Small intestine (tissue), 7 donors: ENCODE measurements at regions not wholly inside any gene's neighbourhood (a gene's known extent, or its start where the extent isn't known, plus 50 kb on each side); places are given as distances from the start of the nearest gene placed in this dataset.

Experiments
- DNase-seq, 2 donors: peaks; one replicate each; pipeline versions ENCODE4 v3.0.0 to v3.0.0-alpha.2; 2013
- FAIRE-seq: peaks from 2 replicates; lab custom pipeline; 2012; peaks lifted over from hg19 to GRCh38; lab: Jason Lieb, UNC
- H3K27ac ChIP-seq, 3 donors: one replicate each; pipeline ENCODE4 v1.5.1; 2013; ENCODE audit warnings: low read length in 2 of 3, mild to moderate bottlenecking in 2 of 3, control low read depth in 1 of 3, inconsistent platforms in 1 of 3, low read depth in 1 of 3, moderate library complexity in 1 of 3
- H3K27me3 ChIP-seq, 3 donors: one replicate each; pipeline ENCODE4 v1.6.1; 2013; ENCODE audit warnings: low read length in 3 of 3, inconsistent platforms in 1 of 3; ENCODE audit not compliant: control insufficient read depth in 3 of 3, insufficient read depth in 3 of 3
- H3K36me3 ChIP-seq, 3 donors: one replicate each; pipeline ENCODE4 v1.6.1; 2013; ENCODE audit warnings: low read length in 3 of 3, inconsistent platforms in 1 of 3, low read depth in 1 of 3, mild to moderate bottlenecking in 1 of 3, moderate library complexity in 1 of 3; ENCODE audit not compliant: control insufficient read depth in 3 of 3, insufficient read depth in 2 of 3
- H3K4me1 ChIP-seq, 3 donors: one replicate each; pipeline ENCODE4 v1.6.1; 2013; ENCODE audit warnings: low read length in 2 of 3, inconsistent platforms in 1 of 3, low read depth in 1 of 3, mild to moderate bottlenecking in 1 of 3, moderate library complexity in 1 of 3; ENCODE audit not compliant: control insufficient read depth in 3 of 3, insufficient read depth in 2 of 3
- H3K4me3 ChIP-seq, 3 donors: one replicate each; pipeline ENCODE4 v1.5.1; 2013; ENCODE audit warnings: low read length in 3 of 3, control low read depth in 1 of 3, inconsistent platforms in 1 of 3, low read depth in 1 of 3, mild to moderate bottlenecking in 1 of 3, moderate library complexity in 1 of 3
- H3K9me3 ChIP-seq, 2 donors: one replicate each; pipeline ENCODE4 v1.6.1; 2013; ENCODE audit warnings: low read depth in 1 of 2, low read length in 1 of 2; ENCODE audit not compliant: control insufficient read depth in 2 of 2, insufficient read depth in 1 of 2
- WGBS, 3 donors: extraction: QIAGEN DNeasy Blood & Tissue Kit; methylation state at CpG; one replicate each; pipeline ENCODE4 v1.1.7; 2013; 5-methylcytosine and 5-hydroxymethylcytosine counted together
- donor health status: healthy with polysubstance abuse.
- donor health status: control.
- donor health status: control.
- donor health status: Bipolar disorder and iron deficiency.
- donor health status: healthy.

DNA sequence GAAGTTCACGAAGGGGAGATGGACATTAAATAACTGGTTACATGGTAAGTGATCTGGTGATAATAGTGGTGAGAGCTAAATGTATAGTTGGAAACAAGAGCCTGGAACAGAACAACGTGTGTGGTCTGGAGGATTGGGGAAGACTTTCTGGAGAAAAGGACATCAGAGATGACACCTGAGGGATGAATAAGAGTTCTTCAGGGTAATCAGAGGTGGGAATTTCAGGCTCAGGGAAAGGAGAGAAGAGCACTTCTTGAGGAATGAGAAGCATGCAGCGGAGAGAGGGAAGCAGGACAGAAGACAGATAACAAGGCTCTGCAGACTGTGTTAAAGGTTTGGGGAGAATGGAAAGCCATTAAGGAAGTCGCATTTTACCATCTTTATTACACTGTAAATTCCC is 450.7 kb downstream of the TNS1 start:
- 67 to 86% (median 74%) methylated on average over 4 of the region's 4 CpGs for WGBS, 3 donors

DNA sequence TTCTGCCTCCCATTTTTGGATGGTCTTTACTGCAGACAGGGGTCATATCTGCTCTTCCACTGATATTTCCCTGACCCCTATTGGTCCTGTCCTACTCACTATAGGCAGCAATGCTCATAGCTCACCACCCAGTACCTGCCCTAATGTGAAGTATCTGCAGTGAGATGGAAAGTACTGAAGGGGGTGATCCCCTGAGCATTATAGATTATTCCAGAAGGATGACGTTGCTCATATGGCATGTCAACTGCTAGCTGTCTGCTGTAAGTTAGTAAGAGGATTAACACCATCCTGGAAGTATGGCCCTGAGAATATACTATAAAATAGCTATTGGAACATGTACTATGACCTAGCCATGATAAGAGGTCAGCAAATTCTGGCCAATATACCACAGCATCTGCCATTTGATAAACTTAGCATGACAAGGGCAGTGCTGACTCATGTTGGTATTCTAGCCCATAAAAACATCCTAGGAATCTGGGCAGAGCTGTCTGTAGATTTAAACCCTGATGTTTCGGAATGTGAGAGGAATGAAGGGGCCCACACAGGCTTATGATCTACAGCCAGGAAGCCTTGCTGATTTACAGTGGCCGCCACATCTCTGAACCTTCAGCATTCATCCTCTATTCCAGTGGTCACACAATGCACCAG is 451.4 kb downstream of the TNS1 start:
- Histone ChIP-seq H3K36me3 (no peaks in the 10 kb centered on the region), H3K27me3 (no peaks in the 10 kb centered on the region), H3K4me3 (no peak overlapping the region), H3K9me3 (no peaks in the 10 kb centered on the region), H3K27ac (no peak overlapping the region), H3K4me1 (no peaks in the 10 kb centered on the region)
- WGBS, 3 donors: 60 to 71% (median 71%) methylated on average over 3 of the region's 3 CpGs
- DNase-seq (peak in 1 of 2 donors; percentile 16), FAIRE-seq (no peak)

More for the DNA sequence above, 450.7 kb downstream of the TNS1 start:
- H3K27me3 ChIP-seq: no peaks in the 10 kb centered on the region
- H3K4me1 ChIP-seq: no peaks in the 10 kb centered on the region
- no peaks in the 10 kb centered on the region for H3K36me3 ChIP-seq
- H3K9me3 ChIP-seq: no peaks in the 10 kb centered on the region
- H3K4me3 ChIP-seq: no peak overlapping the region
- no peak overlapping the region for H3K27ac ChIP-seq
- FAIRE-seq (no peak), DNase-seq (no peak)

- no peak overlapping the region for H3K27ac ChIP-seq
- H3K36me3 ChIP-seq: no peaks in the 10 kb centered on the region
- DNase-seq (no peak), FAIRE-seq (no peak)
- H3K4me3 ChIP-seq: no peak overlapping the region
- WGBS, 3 donors: 53 to 74% (median 73%) methylated on average over 2 of the region's 2 CpGs
- no peaks in the 10 kb centered on the region for H3K4me1 ChIP-seq
- H3K9me3 ChIP-seq: no peaks in the 10 kb centered on the region
- H3K27me3 ChIP-seq: no peaks in the 10 kb centered on the region
Measured at GRCh38 chr2:217539126-217539525, 463.7 kb downstream of the TNS1 start.

DNA sequence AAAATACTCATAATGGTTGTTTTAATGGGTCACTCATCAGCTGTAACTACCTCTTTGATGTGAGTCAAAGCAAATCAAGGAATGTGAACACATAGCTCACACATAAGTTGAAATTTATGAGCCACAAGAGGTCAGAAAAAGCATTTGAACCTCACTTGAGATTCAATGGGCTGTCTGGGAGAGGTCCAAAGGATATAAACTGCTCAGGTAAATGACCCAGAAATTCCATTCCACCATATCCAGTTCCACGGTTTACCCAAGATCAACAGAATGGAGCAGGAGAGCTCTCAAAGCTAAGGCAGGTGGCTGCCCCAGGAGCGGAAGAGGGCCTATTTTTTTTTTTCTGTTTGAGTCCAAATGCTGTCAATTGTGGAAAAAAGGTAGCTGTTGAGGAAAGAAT is 464.1 kb downstream of the TNS1 start:
- DNase-seq (no peak), FAIRE-seq (no peak)
- H3K9me3 ChIP-seq: no peaks in the 10 kb centered on the region
- H3K4me1 ChIP-seq: no peaks in the 10 kb centered on the region
- 42 to 80% (median 43%) methylated on average over 2 of the region's 2 CpGs for WGBS, 3 donors
- no peak overlapping the region for H3K27ac ChIP-seq
- H3K36me3 ChIP-seq: no peaks in the 10 kb centered on the region
- H3K27me3 ChIP-seq: no peaks in the 10 kb centered on the region
- H3K4me3 ChIP-seq: no peak overlapping the region

GRCh38 chr2:217535957-217536708 is 466.7 kb downstream of the TNS1 start:
- Histone ChIP-seq H3K36me3 (no peaks in the 10 kb centered on the region), H3K4me1 (peaks cover 0 to under 1% (median 0%) of the 10 kb centered on the region in 3 donors), H3K27me3 (no peaks in the 10 kb centered on the region), H3K27ac (no peak overlapping the region), H3K4me3 (no peak overlapping the region), H3K9me3 (peaks cover 0 to 7% of the 10 kb centered on the region in 2 donors)
- no peak for DNase-seq
- 53 to 60% (median 60%) methylated on average over 6 of the region's 6 CpGs for WGBS, 3 donors
- no peak for FAIRE-seq

DNA sequence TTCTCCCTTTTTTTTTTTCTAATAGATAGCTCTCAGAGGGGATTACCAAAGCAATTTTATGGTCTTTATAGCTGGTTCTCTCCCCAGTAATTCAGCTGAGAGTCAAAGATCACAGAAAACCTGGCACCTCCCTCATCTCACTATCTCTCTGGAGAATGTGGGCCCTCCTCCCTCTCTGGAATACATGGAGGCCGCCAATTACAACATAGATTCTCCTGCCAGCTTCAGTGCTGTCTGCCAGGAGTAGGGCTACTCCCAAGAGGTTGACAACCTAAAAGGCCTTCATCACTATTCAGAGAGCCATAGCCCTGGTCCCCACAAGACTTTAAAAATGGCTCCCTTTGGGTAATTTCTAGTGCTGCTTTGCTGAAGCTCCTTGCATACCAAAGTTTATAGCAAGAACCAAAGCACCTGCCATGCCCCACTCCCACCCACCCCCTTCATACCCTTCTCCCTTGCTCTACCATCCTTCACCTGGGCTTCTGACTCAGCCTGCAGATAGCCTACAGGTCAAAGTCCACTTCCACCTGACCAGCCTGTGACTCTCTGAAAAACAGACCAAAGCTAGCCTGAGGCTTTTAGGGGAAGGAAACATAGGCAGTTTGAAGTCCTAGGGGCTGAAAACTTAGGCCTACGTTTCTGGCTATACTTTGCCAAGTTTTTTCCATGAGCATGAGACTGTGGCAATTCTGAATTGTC is 472.3 kb downstream of the TNS1 start:
- peak overlapping the region in 1 of 3 donors; percentile 19 for H3K27ac ChIP-seq
- DNase-seq: peak; percentile 51 to 66
- FAIRE-seq: no peak
- H3K36me3 ChIP-seq: no peaks in the 10 kb centered on the region
- H3K4me1 ChIP-seq: peaks cover 0 to 12% (median 0%) of the 10 kb centered on the region in 3 donors
- peaks cover 0 to 3% (median 0%) of the 10 kb centered on the region in 3 donors for H3K27me3 ChIP-seq
- H3K9me3 ChIP-seq: peaks cover 0 to 7% of the 10 kb centered on the region in 2 donors
- 20 to 49% (median 24%) methylated on average over 2 of the region's 2 CpGs for WGBS, 3 donors
- H3K4me3 ChIP-seq: no peak overlapping the region

DNA sequence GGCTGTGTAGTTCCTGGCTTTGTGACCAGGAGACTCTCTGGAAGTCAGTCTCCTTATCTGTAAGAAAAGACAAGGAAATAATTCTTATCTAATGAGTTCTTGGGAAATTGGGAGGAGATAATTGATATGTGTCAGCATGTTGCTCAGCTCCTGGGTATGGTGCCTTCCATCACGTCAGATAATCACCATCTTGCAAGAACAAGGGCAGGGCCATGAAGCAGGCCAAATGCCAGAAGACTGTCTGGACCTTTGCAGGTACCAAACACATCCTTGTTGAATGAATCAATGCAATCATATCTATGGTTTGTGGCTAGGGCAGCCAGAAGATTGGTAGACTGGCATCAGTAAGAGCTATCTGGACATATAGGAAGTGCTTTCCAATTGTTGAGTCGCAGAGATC is 473.5 kb downstream of the TNS1 start:
- Histone ChIP-seq H3K9me3 (peaks cover 0 to 7% of the 10 kb centered on the region in 2 donors), H3K4me3 (no peak overlapping the region), H3K27ac (no peak overlapping the region), H3K27me3 (peaks cover 0 to 3% (median 0%) of the 10 kb centered on the region in 3 donors), H3K36me3 (no peaks in the 10 kb centered on the region), H3K4me1 (peaks cover 0 to 12% (median 0%) of the 10 kb centered on the region in 3 donors)
- no peak for DNase-seq
- WGBS, 3 donors: 57 to 80% (median 60%) methylated on average over 2 of the region's 2 CpGs
- no peak for FAIRE-seq

DNA sequence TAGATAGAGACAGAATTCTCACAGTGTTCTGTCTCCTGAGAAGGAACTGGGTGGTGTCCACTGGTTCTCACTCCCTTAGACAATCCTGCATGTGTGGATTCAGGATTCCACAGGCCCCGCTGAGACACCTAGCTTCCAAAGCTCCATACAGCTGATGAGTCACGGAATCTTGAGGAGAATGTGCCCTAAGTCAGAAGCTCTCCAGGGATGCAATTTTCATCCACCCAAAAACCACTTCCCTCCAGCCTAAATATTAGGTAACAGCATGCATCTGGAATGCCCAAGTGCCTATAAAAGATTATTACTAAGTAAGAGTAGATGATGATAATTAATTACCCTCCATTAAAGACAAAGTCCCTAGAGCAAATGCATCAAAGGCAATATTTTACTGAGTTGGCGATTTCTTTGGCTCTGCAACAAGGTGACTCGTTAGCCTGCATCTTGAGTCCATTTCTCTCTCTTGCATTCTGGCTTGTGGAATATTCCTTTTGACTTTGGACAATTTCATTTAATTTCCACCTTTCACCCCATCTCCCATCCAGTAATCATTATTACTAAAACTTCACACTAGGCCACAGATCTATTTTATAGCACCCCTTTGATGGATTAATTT is 475.1 kb downstream of the TNS1 start:
- Histone ChIP-seq H3K27me3 (peaks cover 0 to 3% (median 0%) of the 10 kb centered on the region in 3 donors), H3K9me3 (peaks cover 0 to 5% of the 10 kb centered on the region in 2 donors), H3K4me3 (no peak overlapping the region), H3K27ac (no peak overlapping the region), H3K4me1 (peaks cover 0 to 12% (median 0%) of the 10 kb centered on the region in 3 donors), H3K36me3 (no peaks in the 10 kb centered on the region)
- FAIRE-seq (no peak), DNase-seq (no peak)
- 84 to 89% (median 88%) methylated on average over 4 of the region's 4 CpGs for WGBS, 3 donors
